H9 (cell line): ENCODE measurements at regions not wholly inside any gene's neighbourhood (a gene's known extent, or its start where the extent isn't known, plus 50 kb on each side); places are given as distances from the start of the nearest gene placed in this dataset.

Experiments used
- DNase-seq: peaks from one replicate; pipeline ENCODE4 v3.0.0-alpha.2; 2017
- H2AFZ ChIP-seq: one replicate; pipeline ENCODE4 v1.6.1; 2013; ENCODE audit warnings: mild to moderate bottlenecking, low read length, control low read depth, moderate library complexity
- H2AK5ac ChIP-seq: 2 replicates; pipeline ENCODE4 v1.6.1; 2013; ENCODE audit warnings: low read length, control low read depth, mixed read lengths; ENCODE audit not compliant: insufficient read length
- H2BK120ac ChIP-seq: one replicate; pipeline ENCODE4 v1.6.1; 2013; ENCODE audit warnings: low read depth, mild to moderate bottlenecking, low read length, control low read depth, inconsistent platforms; ENCODE audit not compliant: poor library complexity, severe bottlenecking
- H2BK12ac ChIP-seq: 2 replicates; pipeline ENCODE4 v1.6.1; 2013; ENCODE audit warnings: low read length, control low read depth, mixed read lengths, low read depth; ENCODE audit not compliant: insufficient read length
- H2BK15ac ChIP-seq: 2 replicates; pipeline ENCODE4 v1.6.1; 2013; ENCODE audit warnings: low read depth, low read length, control low read depth
- H2BK20ac ChIP-seq: one replicate; pipeline ENCODE4 v1.6.1; 2013; ENCODE audit warnings: low read depth, mild to moderate bottlenecking, low read length, control low read depth, inconsistent platforms; ENCODE audit not compliant: poor library complexity, severe bottlenecking
- H2BK5ac ChIP-seq: 2 replicates; pipeline ENCODE4 v1.6.1; 2013; ENCODE audit warnings: low read length, control low read depth, mixed read lengths; ENCODE audit not compliant: insufficient read length
- H3K14ac ChIP-seq: 2 replicates; pipeline ENCODE4 v1.6.1; 2013; ENCODE audit warnings: low read length, control low read depth; ENCODE audit not compliant: insufficient read depth
- H3K18ac ChIP-seq: 2 replicates; pipeline ENCODE4 v1.6.1; 2013; ENCODE audit warnings: low read depth, mild to moderate bottlenecking, mixed read lengths, low read length, control low read depth; ENCODE audit not compliant: insufficient read length
- H3K23ac ChIP-seq: 2 replicates; pipeline ENCODE4 v1.6.1; 2013; ENCODE audit warnings: low read length, control low read depth, mixed read lengths, low read depth; ENCODE audit not compliant: insufficient read length
- H3K23me2 ChIP-seq: 2 replicates; pipeline ENCODE4 v1.6.1; 2013; ENCODE audit warnings: low read depth, mild to moderate bottlenecking, mixed read lengths, low read length, control low read depth; ENCODE audit not compliant: insufficient read length, poor library complexity, severe bottlenecking
- H3K27ac ChIP-seq: 2 replicates; pipeline ENCODE4 v1.5.1; 2013; ENCODE audit warnings: low read length, control low read depth, mixed read lengths, low read depth; ENCODE audit not compliant: insufficient read length
- H3K27me3 ChIP-seq: 2 replicates; pipeline ENCODE4 v1.6.1; 2013; ENCODE audit warnings: low read length, control low read depth, inconsistent platforms; ENCODE audit not compliant: insufficient read depth
- H3K4ac ChIP-seq: 2 replicates; pipeline ENCODE4 v1.6.1; 2013; ENCODE audit warnings: low read depth, mild to moderate bottlenecking, control low read depth, inconsistent platforms, low read length, moderate library complexity
- H3K4me1 ChIP-seq: 2 replicates; pipeline ENCODE4 v1.6.1; 2013; ENCODE audit warnings: low read length, control low read depth, inconsistent platforms; ENCODE audit not compliant: insufficient read depth
- H3K4me2 ChIP-seq: 2 replicates; pipeline ENCODE4 v1.6.1; 2013; ENCODE audit warnings: low read length, control low read depth, mixed read lengths; ENCODE audit not compliant: insufficient read length, insufficient read depth
- H3K56ac ChIP-seq: 2 replicates; pipeline ENCODE4 v1.6.1; 2013; ENCODE audit warnings: low read depth, mild to moderate bottlenecking, mixed read lengths, low read length, control low read depth; ENCODE audit not compliant: insufficient read length
- H3K79me1 ChIP-seq: 2 replicates; pipeline ENCODE4 v1.6.1; 2013; ENCODE audit warnings: low read depth, mild to moderate bottlenecking, moderate library complexity, low read length, control low read depth, inconsistent platforms; ENCODE audit not compliant: insufficient read depth, poor library complexity, severe bottlenecking
- H3K79me2 ChIP-seq: 2 replicates; pipeline ENCODE4 v1.6.1; 2013; ENCODE audit warnings: low read length, control low read depth, inconsistent platforms; ENCODE audit not compliant: insufficient read depth
- H3K9ac ChIP-seq: 2 replicates; pipeline ENCODE4 v1.6.1; 2013; ENCODE audit warnings: low read length, control low read depth, mixed read lengths; ENCODE audit not compliant: insufficient read length; ENCODE audit errors: extremely low read depth
- H3K9me3 ChIP-seq: one replicate; pipeline ENCODE4 v1.6.1; 2013; ENCODE audit warnings: low read depth, low read length, inconsistent platforms; ENCODE audit not compliant: control insufficient read depth
- H3T11ph ChIP-seq: one replicate; pipeline ENCODE4 v1.6.1; 2013; ENCODE audit warnings: mild to moderate bottlenecking, low read length, control low read depth, inconsistent platforms
- H4K20me1 ChIP-seq: one replicate; pipeline ENCODE4 v1.6.1; 2013; ENCODE audit not compliant: control insufficient read depth, insufficient read length, insufficient read depth
- H4K5ac ChIP-seq: 2 replicates; pipeline ENCODE4 v1.6.1; 2013; ENCODE audit warnings: low read depth, mild to moderate bottlenecking, mixed read lengths, low read length, control low read depth; ENCODE audit not compliant: insufficient read length
- H4K8ac ChIP-seq: replicated peaks from 2 replicates; pipeline ENCODE4 v1.6.1; 2013; ENCODE audit warnings: low read length, control low read depth, mixed read lengths, low read depth; ENCODE audit not compliant: insufficient read length
- H4K91ac ChIP-seq: 2 replicates; pipeline ENCODE4 v1.6.1; 2013; ENCODE audit warnings: low read depth, mild to moderate bottlenecking, moderate library complexity, mixed read lengths, low read length, control low read depth; ENCODE audit not compliant: insufficient read length
- H3K27ac Mint-ChIP-seq, 3 experiments: 2 replicates in 2 of 3; 3 replicates in 1 of 3; pipeline ENCODE4 v1.8.0; 2020 to 2021; ENCODE audit warnings: mixed read lengths in 3 of 3, mild to moderate bottlenecking in 1 of 3, moderate library complexity in 1 of 3
- H3K27me3 Mint-ChIP-seq: 2 replicates; pipeline ENCODE4 v1.8.0; 2021; ENCODE audit warnings: low read depth, mild to moderate bottlenecking, moderate library complexity, mixed read lengths
- H3K36me3 Mint-ChIP-seq, 3 experiments: 2 replicates in 2 of 3; 3 replicates in 1 of 3; pipeline ENCODE4 v1.8.0; 2020 to 2021; ENCODE audit warnings: low read depth in 3 of 3, mixed read lengths in 3 of 3; ENCODE audit not compliant: insufficient read depth in 1 of 3
- H3K4me1 Mint-ChIP-seq, 2 experiments: 2 replicates each; pipeline ENCODE4 v1.8.0; 2020; ENCODE audit warnings: mixed read lengths in 2 of 2
- H3K4me3 Mint-ChIP-seq, 2 experiments: 2 replicates in 1 of 2; 3 replicates in 1 of 2; pipeline ENCODE4 v1.8.0; 2020 to 2021; ENCODE audit warnings: mild to moderate bottlenecking in 2 of 2, mixed read lengths in 2 of 2, moderate library complexity in 1 of 2
- H3K9me3 Mint-ChIP-seq, 2 experiments: 2 replicates in 1 of 2; 3 replicates in 1 of 2; pipeline ENCODE4 v1.8.0; 2020; ENCODE audit warnings: mild to moderate bottlenecking in 2 of 2, mixed read lengths in 2 of 2, moderate library complexity in 1 of 2
- WGBS: extraction: QIAGEN DNeasy Blood & Tissue Kit; methylation state at CpG from one replicate; pipeline ENCODE4 v1.1.7; 2013; ENCODE audit warnings: missing lambda C conversion rate, low lambda C conversion rate, mixed read lengths; ENCODE audit not compliant: insufficient read length; ENCODE audit errors: extremely low coverage; 5-methylcytosine and 5-hydroxymethylcytosine counted together
- TF ChIP-seq, protein P1 (sequence below): fragments of 200-600 bp; sonication (generic); conservative IDR thresholded peaks from 3 replicates; pipeline ENCODE4 v1.8.0; 2021; ENCODE audit warnings: antibody characterized with exemption, mild to moderate bottlenecking

DNA sequence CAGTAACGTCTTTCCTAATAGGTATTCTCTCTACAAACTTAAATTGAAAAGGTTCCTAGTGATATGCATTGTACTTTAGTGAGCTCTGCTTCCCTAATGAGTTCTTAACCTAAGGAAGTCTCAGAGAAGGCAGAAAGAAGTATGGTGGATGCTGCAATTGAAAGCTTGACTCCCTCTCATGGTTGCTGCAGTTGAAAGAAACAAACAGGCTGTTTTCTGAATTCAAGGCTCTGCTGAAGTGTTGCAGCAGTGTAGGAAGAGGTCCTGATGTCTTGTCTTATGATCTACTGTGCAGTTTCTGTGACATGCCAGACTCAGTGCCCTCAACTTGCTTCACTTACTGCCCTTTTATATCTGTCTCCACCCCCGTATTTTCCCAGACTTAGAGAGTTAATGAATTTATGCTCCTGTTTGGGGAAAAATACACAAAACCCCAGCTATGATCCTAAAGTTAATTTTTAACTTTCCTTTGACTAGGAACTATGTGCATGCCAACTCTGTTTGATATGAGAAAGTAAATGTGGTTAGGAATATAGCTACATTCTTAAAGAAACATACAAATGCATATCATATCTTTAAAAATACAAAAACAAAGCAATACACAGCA, 655.3 kb upstream of the FAM98A start:
- Histone ChIP-seq H4K91ac (no peak overlapping the region), H3K79me2 (no peaks in the 10 kb centered on the region), H4K8ac (no peak overlapping the region), H3K4me1 (no peaks in the 10 kb centered on the region), H4K20me1 (no peaks in the 10 kb centered on the region), H2AK5ac (no peak overlapping the region), H2BK20ac (no peak overlapping the region), H2BK12ac (no peak overlapping the region), H2BK15ac (no peak overlapping the region), H3K56ac (no peak overlapping the region), H3K23me2 (no peaks in the 10 kb centered on the region), H3K27me3 (no peaks in the 10 kb centered on the region), H3K4ac (no peak overlapping the region), H3K4me2 (no peak overlapping the region), H3K9ac (no peak overlapping the region), H2BK120ac (no peak overlapping the region), H3K79me1 (no peaks in the 10 kb centered on the region), H3T11ph (no peak overlapping the region), H3K23ac (no peak overlapping the region), H3K27ac (no peak overlapping the region), H3K14ac (no peak overlapping the region), H2AFZ (no peak overlapping the region), H2BK5ac (no peak overlapping the region), H4K5ac (no peak overlapping the region), H3K9me3 (no peaks in the 10 kb centered on the region), H3K18ac (no peak overlapping the region)
- H3K27me3 Mint-ChIP-seq: peaks cover 2% of the 10 kb centered on the region; the same call in 1 of the 2 replicates
- H3K9me3 Mint-ChIP-seq: no peaks in the 10 kb centered on the region
- H3K4me1 Mint-ChIP-seq: no peaks in the 10 kb centered on the region
- TF ChIP-seq, protein P1, sequence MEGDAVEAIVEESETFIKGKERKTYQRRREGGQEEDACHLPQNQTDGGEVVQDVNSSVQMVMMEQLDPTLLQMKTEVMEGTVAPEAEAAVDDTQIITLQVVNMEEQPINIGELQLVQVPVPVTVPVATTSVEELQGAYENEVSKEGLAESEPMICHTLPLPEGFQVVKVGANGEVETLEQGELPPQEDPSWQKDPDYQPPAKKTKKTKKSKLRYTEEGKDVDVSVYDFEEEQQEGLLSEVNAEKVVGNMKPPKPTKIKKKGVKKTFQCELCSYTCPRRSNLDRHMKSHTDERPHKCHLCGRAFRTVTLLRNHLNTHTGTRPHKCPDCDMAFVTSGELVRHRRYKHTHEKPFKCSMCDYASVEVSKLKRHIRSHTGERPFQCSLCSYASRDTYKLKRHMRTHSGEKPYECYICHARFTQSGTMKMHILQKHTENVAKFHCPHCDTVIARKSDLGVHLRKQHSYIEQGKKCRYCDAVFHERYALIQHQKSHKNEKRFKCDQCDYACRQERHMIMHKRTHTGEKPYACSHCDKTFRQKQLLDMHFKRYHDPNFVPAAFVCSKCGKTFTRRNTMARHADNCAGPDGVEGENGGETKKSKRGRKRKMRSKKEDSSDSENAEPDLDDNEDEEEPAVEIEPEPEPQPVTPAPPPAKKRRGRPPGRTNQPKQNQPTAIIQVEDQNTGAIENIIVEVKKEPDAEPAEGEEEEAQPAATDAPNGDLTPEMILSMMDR: no peak
- no CpG with 5 or more reads among the region's 2 CpGs for WGBS
- 0 out of 7 replicates have a peak overlapping the region, but pooled peaks of 1 of the 3 experiments have one; percentile 15 for H3K27ac Mint-ChIP-seq
- no peak overlapping the region for H3K4me3 Mint-ChIP-seq
- H3K36me3 Mint-ChIP-seq: no peaks in the 10 kb centered on the region
- no peak for DNase-seq
